GM12875 (cell line): ENCODE measurements at regions not wholly inside any gene's neighbourhood (a gene's known extent, or its start where the extent isn't known, plus 50 kb on each side); places are given as distances from the start of the nearest gene placed in this dataset.

Experiments used
- H3K4me3 ChIP-seq: one replicate; pipeline ENCODE4 v1.5.1; 2011; ENCODE audit warnings: low read depth, low read length, control low read depth
- CTCF ChIP-seq: IDR thresholded peaks from 2 replicates; pipeline ENCODE4 v1.5.1; 2011; ENCODE audit warnings: low read depth, mild to moderate bottlenecking, control low read depth, inconsistent platforms, low read length, moderate library complexity, borderline replicate concordance; ENCODE audit not compliant: insufficient read depth

- no peak for TF ChIP-seq CTCF
- no peak overlapping the region for H3K4me3 ChIP-seq
These were observed 177.2 kb upstream of the CRIM1 start for GRCh38 chr2:36178384-36178783.

- no peak overlapping the region for H3K4me3 ChIP-seq
- no peak for TF ChIP-seq CTCF
These were observed 178.3 kb upstream of the CRIM1 start for GRCh38 chr2:36177282-36177681.

GRCh38 chr2:36174920-36175319 lies 180.7 kb upstream of the CRIM1 start:
- H3K4me3 ChIP-seq: no peak overlapping the region
- TF ChIP-seq CTCF: no peak

- TF ChIP-seq CTCF: no peak
- no peak overlapping the region for H3K4me3 ChIP-seq
These were observed 181.7 kb upstream of the CRIM1 start for GRCh38 chr2:36173760-36174404.

GRCh38 chr2:36172824-36173223 lies 182.8 kb upstream of the CRIM1 start:
- TF ChIP-seq CTCF: no peak
- H3K4me3 ChIP-seq: no peak overlapping the region

GRCh38 chr2:36170805-36171204 lies 184.8 kb upstream of the CRIM1 start:
- TF ChIP-seq CTCF: no peak
- no peak overlapping the region for H3K4me3 ChIP-seq

GRCh38 chr2:36169843-36170242 lies 185.7 kb upstream of the CRIM1 start:
- TF ChIP-seq CTCF: no peak
- no peak overlapping the region for H3K4me3 ChIP-seq
